GM18517 (cell line): ENCODE measurements at regions not wholly inside any gene's neighbourhood (a gene's known extent, or its start where the extent isn't known, plus 50 kb on each side); places are given as distances from the start of the nearest gene placed in this dataset.
"Not testable (repeated sequence)": the region's sequence is repeated elsewhere in the genome, so short reads cannot be mapped to it uniquely, and the experiment has no call there.

Source experiments
- ATAC-seq: cut with Tn5 transposase; IDR thresholded peaks from one replicate; pipeline ENCODE4 v1.9.1; 2021; ENCODE audit warnings: mild to moderate bottlenecking, moderate library complexity; ENCODE audit not compliant: unreplicated experiment

DNA sequence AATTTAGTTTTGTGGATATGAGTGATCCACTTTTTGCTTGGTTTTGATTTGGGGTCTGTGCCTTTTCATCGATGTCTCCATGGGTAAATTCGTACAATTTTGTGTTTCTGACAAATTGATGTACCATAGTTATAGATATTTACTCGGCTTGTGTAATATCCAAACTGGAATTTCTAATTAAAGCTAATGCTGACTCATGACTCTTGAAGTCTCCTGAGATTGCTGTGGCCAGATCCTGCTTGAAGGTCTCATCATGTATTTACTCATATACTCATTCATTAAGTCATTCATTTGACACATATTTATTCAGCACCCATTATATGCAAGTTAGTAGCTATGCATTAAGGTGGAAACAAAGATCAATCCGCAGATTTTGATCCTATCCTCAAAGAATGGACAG lies 423.2 kb downstream of the RWDD3 start:
- no peak for ATAC-seq

DNA sequence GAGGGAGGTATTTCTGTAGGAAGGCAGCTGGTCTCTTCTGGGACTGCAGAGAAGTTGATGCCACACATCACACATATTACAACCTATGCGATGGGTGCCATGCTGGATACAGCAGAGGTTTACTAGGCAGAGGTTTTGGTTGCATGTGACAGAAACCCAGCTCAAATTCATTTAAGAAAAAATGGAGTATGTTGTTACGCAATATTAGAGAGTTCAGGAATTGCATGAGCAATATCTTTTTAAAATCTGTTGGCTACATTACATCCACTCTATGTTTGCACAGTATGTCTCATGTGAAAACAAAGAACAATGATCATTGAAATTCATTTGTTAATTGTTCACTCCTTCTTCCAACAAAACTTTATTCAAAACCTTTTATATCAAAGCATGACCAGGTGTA lies 425.2 kb downstream of the RWDD3 start:
- no peak for ATAC-seq

DNA sequence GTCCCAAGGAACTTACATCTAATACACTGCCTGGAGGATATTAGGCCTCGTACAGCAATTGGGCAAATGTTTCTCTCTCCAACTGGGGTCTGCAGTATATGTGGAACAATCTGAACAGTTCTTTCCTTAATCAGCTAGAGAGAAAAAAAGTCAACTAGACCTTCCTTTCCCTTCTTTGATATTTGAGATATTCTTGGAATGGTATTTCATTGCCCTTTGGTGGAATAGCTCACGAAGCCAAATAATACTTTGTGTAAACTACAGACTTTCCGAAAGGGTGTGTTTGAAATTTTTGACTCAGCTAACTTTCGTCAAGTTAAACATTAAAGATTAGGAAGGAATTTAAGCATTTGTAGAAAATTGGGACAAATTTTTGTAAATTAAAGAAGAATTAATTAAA lies 425.6 kb downstream of the RWDD3 start:
- no peak for ATAC-seq

- ATAC-seq = no peak
Measured at GRCh38 chr1:95660736-95661135, 426.7 kb downstream of the RWDD3 start.

GRCh38 chr1:95663530-95663929 lies 429.5 kb downstream of the RWDD3 start:
- ATAC-seq = not testable (repeated sequence)

GRCh38 chr1:95668165-95668564 lies 434.2 kb downstream of the RWDD3 start:
- ATAC-seq = no peak

DNA sequence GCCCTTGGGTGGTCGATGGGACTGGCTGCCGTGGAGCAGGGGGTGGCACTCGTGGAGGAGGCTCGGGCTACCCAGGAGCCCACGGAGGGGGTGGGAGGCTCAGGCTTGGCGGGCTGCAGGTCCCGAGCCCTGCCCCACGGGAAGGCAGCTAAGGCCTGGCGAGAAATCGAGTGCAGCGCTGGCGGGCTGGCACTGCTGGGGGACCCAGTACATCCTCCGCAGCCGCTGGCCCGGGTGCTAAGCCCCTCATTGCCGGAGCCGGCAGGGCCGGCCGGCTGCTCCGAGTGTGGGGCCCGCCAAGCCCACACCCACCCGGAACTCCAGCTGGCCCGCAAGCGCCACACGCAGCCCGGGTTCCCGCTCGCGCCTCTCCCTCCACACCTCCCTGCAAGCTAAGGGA lies 435.6 kb downstream of the RWDD3 start:
- ATAC-seq = not testable (repeated sequence)

DNA sequence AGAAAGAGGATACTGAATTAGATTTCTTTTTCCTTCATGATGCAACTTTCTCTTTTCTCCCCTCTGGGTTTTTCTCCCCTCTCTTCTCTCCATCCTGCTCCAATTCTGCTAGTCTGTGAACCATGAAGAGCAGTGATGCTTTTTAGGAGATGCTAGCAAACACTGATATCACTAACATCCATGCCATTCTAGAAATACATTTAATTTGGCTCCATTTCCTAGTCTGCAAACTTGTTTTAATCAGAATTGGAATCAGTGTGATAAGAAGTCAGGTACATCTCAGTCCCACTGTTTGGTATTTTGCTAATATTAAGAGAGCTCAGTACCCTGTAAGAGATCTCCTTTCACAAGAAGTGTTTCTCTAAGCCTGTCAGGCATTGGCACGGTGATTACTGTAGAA lies 437.1 kb downstream of the RWDD3 start:
- ATAC-seq = no peak

- no peak for ATAC-seq
Measured at GRCh38 chr1:95679262-95679661, 445.3 kb downstream of the RWDD3 start.

DNA sequence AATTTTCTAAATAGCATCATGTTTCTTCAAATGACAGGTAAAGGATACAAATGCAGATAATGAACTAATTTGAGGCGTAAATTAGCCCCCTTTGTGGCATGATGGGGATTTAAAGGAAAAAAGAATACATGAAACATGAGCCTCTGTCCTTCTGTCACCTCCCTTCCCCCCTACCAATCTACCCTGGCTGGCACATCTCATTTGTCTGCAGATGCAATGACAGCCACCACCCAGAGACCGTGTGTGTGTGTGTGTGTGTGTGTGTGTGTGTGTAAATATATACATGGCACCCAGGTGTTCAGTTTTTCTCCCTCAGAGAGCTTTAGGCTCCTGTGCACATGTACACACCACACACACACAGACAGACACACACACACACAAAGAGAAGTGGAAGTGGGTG lies 451.1 kb downstream of the RWDD3 start:
- ATAC-seq = no peak

- no peak for ATAC-seq
Measured at GRCh38 chr1:95686217-95686616, 452.2 kb downstream of the RWDD3 start.

DNA sequence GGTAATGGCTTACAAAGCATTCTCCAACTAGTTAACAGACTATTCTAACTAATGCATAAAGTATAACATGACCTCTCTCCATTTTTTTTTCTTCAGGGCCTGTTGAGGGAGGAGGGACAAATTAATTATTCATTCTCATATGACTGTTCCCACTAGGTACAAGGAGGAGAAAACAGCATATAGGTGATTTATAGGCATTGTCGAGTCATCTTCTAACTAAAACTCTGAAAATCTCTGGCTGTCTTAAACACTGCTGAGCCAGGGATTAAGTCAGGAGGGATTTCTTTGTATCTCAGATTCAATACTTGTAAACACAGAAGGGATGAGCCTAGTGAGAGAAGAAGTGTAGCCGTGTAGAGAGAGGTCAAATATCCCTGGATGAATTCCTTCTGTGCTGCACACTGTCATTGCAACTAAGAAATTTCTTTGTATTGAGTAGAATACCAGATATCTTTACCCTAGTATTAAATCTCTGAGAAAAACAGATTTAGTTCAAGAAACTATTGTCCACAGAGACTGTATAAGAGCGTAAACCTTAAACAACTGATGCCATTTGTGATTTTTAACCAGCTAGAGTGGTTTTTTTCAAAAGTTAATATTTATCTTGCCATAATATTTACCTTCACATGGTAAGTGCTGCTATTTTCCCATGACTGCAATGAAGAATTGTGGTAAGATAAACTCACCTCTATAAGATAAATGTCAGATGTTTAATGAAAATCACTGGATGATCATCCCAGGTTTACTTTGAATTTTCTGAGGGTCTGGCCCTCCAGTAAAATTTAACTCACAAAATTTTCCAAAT lies 465.3 kb downstream of the RWDD3 start:
- no peak for ATAC-seq

- no peak for ATAC-seq
Measured at GRCh38 chr1:95701450-95702173, 467.6 kb downstream of the RWDD3 start.

GRCh38 chr1:95703046-95703445 lies 469.0 kb downstream of the RWDD3 start:
- no peak for ATAC-seq

- ATAC-seq = no peak
Measured at GRCh38 chr1:95716097-95716496, 482.1 kb downstream of the RWDD3 start.

GRCh38 chr1:95716550-95716949 lies 482.5 kb downstream of the RWDD3 start:
- no peak for ATAC-seq

- no peak for ATAC-seq
Measured at GRCh38 chr1:95723346-95723745, 489.3 kb downstream of the RWDD3 start.

DNA sequence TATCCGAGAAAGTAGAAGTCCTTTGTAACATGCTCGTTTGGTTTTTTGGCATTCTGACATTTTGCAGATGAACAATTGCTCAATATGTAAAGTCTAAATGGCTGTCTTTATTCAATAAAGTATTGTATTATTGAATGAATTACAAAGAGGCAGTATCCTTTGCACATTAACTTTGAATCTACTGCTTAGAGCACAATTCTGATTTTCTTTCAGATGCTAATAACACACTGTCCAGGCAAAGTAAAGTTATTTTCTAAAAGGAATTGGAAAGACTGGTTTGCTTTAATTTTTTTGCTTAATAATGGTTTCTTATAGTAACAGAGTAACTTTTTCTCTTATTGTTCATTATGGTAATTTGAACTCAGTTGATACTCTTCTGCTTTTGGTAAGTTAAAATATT lies 494.8 kb downstream of the RWDD3 start:
- ATAC-seq = no peak

DNA sequence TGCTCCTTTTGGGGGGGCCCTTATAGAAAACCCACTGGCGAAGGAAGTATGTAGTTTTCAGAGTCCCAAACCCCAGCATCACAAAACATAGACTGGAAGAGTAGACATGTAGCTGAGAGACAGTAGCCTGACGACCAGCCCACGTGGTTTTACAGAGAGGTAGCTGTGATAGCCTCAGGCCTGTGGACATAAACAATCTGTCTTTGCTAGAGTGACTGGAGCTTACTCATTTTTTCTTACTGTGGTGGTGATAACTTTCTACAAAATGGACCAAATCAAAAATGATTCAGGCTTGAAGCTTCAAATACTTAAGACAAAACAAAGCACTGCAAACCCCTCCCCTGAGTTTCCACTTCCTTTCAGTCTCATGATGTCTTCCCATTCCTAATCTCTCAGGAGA lies 497.0 kb downstream of the RWDD3 start:
- ATAC-seq = no peak

DNA sequence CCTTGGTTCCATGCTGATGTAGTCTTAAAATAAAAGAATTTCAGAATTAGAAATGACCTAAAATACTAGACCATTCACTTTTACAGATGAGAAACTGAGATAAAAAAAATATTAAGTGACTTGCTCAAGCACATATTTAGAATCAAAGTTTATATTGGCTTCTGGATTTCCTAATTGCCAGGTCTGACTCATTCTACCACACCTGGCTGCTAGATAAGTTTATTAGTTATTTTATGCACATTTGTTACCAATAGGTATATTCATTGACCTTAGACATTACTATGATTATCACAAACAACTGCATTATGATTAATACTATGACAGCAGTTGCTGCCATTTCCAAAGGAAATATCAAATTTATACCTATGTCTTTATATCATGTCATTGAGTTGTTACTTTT lies 497.5 kb downstream of the RWDD3 start:
- ATAC-seq = no peak

GRCh38 chr1:95733031-95733430 lies 499.0 kb downstream of the RWDD3 start:
- ATAC-seq = no peak

DNA sequence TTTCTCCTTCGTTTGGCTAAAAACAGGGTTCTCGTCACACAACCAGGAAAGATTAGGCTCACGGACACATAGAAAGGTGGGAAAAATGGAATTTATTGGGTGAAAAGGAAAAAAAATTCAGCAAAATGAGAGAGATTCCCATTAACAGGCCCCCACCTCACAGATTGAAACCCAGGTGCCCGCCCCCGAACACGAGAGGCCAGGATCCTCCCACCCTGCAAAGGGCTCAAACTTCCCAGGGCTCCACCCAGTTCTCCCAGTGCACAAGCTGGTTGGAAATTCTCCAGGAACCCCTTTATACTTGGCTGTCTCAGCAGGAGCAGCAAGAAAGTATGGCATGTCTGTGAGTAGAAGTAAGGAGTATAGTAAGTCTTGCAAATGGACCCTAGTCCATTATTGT lies 499.7 kb downstream of the RWDD3 start:
- no peak for ATAC-seq
